HG03045 (cell line): ENCODE measurements at regions not wholly inside any gene's neighbourhood (a gene's known extent, or its start where the extent isn't known, plus 50 kb on each side); places are given as distances from the start of the nearest gene placed in this dataset.

Experiments
- ATAC-seq: cut with Tn5 transposase; IDR thresholded peaks from one replicate; pipeline ENCODE4 v1.9.1; 2021; ENCODE audit warnings: mild to moderate bottlenecking, moderate library complexity; ENCODE audit not compliant: unreplicated experiment

GRCh38 chr1:61627365-61627764, 97.6 kb downstream of the TM2D1 start:
- ATAC-seq: no peak

- no peak for ATAC-seq
Observed at GRCh38 chr1:61626816-61627215, 98.1 kb downstream of the TM2D1 start.

- ATAC-seq: no peak
Observed at GRCh38 chr1:61623852-61624251, 101.1 kb downstream of the TM2D1 start.

- ATAC-seq: no peak
Observed at GRCh38 chr1:61620536-61620935, 104.4 kb downstream of the TM2D1 start.

- no peak for ATAC-seq
Observed at GRCh38 chr1:61618755-61619154, 106.2 kb downstream of the TM2D1 start.

GRCh38 chr1:61618193-61618592, 106.7 kb downstream of the TM2D1 start:
- ATAC-seq: no peak

GRCh38 chr1:61616830-61617229, 108.1 kb downstream of the TM2D1 start:
- ATAC-seq: no peak

GRCh38 chr1:61612602-61613001, 112.3 kb downstream of the TM2D1 start:
- ATAC-seq: no peak

GRCh38 chr1:61609040-61609439, 115.9 kb downstream of the TM2D1 start:
- ATAC-seq: no peak

- ATAC-seq: no peak
Observed at GRCh38 chr1:61607448-61607847, 117.5 kb downstream of the TM2D1 start.

- no peak for ATAC-seq
Observed at GRCh38 chr1:61606448-61607312, 118.3 kb downstream of the TM2D1 start.

GRCh38 chr1:61605607-61606321, 119.2 kb downstream of the TM2D1 start:
- no peak for ATAC-seq

GRCh38 chr1:61604684-61605083, 120.3 kb downstream of the TM2D1 start:
- no peak for ATAC-seq

- ATAC-seq: no peak
Observed at GRCh38 chr1:61604261-61604660, 120.7 kb downstream of the TM2D1 start.

GRCh38 chr1:61602663-61603062, 122.3 kb downstream of the TM2D1 start:
- no peak for ATAC-seq

- ATAC-seq: no peak
Observed at GRCh38 chr1:61597601-61598000, 127.3 kb downstream of the TM2D1 start.

- no peak for ATAC-seq
Observed at GRCh38 chr1:61593331-61593730, 131.6 kb downstream of the TM2D1 start.

- ATAC-seq: no peak
Observed at GRCh38 chr1:61591351-61591750, 133.6 kb downstream of the TM2D1 start.

- ATAC-seq: peak; percentile 83
Observed at GRCh38 chr1:61588736-61589672, 135.9 kb downstream of the TM2D1 start.

GRCh38 chr1:61585714-61586113, 139.2 kb downstream of the TM2D1 start:
- ATAC-seq: no peak

- ATAC-seq: no peak
Observed at GRCh38 chr1:61583703-61584102, 141.2 kb downstream of the TM2D1 start.
